Activated naive CD4-positive, alpha-beta T cell treated with anti-CD3 and anti-CD28 coated beads, Interleukin-2, amount 50 U/mL, for 16 hours (primary cell): ENCODE measurements at regions not wholly inside any gene's neighbourhood (a gene's known extent, or its start where the extent isn't known, plus 50 kb on each side); places are given as distances from the start of the nearest gene placed in this dataset.
"Not testable (repeated sequence)": the region's sequence is repeated elsewhere in the genome, so short reads cannot be mapped to it uniquely, and the experiment has no call there.

ENCODE experiments used
- DNase-seq: peaks from one replicate; pipeline ENCODE4 v3.0.0-alpha.2; 2020

DNA sequence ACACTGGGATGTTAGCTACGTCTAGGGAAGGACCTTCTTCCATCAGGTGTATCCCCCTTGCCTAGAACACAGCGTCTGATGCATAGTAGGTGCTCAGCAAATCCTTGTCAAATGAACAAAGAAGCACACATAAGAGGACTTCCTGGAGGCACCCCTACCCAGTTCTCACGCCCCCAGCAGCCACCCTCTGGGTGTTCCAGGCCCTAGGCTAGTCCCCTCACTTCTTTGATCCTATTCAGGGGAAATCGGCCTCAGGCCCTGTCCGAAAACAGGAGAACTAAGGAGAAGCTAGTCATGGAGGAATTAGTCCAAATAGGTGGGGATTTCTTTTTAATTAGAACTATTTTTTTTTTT is 84.7 kb upstream of the SIRPA start:
- no peak for DNase-seq

GRCh38 chr20:1809611-1810510 is 85.3 kb upstream of the SIRPA start:
- no peak for DNase-seq

DNA sequence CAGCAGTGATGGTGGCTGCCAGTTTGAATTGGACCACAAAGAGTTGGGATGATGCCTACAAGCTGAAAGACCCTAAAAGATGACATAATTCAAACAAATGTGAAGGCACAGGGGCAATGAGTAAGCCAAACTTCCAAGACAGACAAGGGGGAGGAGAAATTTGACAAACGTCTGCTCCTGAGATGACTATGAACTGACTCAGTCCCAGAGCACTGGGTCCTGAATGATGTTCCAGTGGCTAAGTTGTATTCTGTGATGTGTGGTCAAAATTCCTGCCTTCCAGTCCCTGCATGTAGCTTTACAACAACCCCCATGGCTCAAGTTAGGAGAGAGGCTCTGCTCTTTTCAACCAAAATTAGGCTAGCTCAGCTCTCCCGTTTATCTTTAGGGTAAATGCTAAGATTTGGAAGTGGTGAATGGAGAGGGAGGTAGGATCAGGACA is 86.1 kb upstream of the SIRPA start:
- DNase-seq, result no peak

DNA sequence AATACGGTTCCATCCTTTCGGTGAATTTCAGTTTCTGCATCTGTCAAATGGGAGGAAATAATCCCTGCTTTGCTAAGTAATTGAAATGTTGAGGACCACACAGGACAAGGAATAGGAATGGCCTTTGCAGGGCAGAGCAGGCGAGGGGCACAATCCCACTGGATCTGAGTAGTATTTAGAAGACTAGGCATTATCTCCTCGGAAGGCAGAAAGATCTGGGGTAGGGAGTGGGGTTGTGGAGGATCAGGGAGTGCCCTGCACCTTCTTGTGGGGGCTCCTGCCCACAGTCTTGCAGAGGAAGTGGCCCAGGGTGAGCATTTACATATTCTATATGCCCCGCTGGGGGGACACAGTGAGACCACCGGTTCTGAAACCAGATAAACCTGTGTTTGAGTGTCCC is 87.1 kb upstream of the SIRPA start:
- no peak for DNase-seq

GRCh38 chr20:1807394-1807793 is 87.8 kb upstream of the SIRPA start:
- DNase-seq, result no peak

DNA sequence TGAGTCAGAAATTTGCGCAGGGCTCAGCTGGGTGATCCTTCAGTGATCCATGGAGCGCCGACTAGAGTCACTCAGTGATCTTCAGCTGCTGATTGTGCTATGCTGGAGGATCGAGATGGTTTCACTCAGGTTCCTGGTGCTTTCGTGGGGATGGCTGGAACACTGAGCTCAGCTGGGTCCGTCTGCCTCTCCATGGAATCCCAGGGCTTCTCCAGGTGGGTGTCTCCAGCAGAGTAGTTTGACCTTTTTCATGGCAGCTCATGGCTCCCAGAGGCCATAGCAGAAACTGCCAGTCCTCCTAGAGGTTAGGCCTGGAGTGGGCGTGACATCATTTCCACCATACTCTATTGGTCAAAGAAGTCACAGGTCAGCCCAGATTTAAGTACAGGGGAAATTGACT is 88.8 kb upstream of the SIRPA start:
- no peak for DNase-seq

DNA sequence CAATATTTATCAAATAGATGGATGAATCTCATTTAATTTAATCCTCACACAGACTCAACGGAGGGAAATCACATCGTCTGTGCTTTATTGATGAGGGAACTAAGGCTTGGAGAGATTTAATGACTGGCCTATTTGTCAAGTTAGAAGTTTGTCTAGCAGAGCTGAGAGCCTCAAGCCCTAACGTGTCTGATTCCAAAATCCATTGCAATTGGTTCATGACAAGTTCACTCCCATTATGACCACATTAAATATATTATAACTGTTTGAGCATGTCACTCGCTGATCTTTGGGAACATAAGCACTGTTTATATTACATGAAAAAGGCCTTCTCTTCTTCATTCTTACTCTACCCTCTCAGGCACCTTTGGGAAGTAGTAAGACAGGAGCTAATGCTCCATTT is 89.4 kb upstream of the SIRPA start:
- no peak for DNase-seq

- no peak for DNase-seq
These were observed 90.0 kb upstream of the SIRPA start for GRCh38 chr20:1805161-1805581.

DNA sequence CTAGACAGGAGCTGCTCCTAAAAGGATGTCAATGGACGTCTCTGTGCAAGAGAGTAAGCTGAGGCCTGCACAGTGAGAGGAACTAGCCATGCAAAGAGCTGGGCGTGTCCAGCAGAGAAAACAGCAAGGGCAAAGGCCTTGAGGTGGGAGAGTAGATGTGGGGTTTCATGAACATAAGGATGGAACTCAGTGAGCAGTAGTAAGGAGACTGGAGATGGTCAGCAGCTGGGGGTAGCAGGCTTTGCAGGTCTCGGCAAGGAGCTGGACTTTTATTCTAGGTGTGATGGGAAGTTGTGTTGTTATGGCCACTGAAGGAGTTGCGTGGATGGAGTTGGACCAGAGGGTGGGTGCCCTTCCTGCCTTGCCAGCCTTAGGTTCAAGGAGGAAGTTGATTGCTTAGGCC is 90.7 kb upstream of the SIRPA start:
- DNase-seq, result no peak

GRCh38 chr20:1803932-1804501 is 91.2 kb upstream of the SIRPA start:
- no peak for DNase-seq

DNA sequence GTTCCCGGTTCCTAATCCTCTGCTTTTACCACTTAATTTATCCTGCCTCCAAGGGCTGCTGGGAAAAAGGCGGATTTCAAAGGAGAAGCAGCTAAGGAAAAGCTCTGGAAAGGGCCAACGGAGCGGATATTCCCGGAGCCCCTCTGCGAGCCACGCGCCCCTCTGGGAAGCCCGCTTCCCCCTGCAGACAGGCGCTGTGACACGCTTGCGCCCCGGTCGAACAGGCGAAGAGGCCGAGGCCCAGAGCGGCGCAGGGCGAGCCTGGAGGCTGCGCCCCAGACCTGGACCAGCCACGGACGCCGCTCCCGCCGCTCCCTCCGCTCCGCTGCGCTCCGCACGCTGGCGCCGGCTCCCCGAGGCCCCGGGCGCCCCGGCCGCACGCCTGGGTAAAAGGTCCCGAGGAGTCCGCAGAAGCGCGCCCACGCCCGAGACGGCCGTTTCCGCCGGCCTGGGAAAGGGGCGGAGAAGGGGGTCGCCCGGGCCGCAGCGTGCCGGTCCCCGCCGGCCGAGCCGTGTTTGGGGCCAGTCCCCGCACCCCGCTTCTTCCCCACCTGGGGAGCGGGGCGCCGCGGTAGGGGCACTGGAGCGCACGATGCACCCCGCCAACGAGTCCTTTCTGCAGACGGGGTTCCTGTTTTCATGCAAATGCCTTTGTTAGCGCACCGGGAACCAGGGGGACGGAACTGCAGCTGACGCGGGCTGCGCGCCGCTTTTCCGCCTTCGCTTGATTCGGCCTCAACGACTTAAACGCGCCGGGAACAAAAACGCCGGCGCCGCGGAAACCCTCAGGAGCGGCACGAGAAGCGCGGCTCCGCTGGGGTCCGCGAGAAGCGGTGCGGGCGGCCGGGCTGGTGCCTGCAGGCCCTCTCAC is 91.9 kb upstream of the SIRPA start:
- peak; percentile 22 for DNase-seq

GRCh38 chr20:1802385-1803060 is 92.7 kb upstream of the SIRPA start:
- DNase-seq, result peak; percentile 37

- no peak for DNase-seq
These were observed 93.3 kb upstream of the SIRPA start for GRCh38 chr20:1801929-1802306.

DNA sequence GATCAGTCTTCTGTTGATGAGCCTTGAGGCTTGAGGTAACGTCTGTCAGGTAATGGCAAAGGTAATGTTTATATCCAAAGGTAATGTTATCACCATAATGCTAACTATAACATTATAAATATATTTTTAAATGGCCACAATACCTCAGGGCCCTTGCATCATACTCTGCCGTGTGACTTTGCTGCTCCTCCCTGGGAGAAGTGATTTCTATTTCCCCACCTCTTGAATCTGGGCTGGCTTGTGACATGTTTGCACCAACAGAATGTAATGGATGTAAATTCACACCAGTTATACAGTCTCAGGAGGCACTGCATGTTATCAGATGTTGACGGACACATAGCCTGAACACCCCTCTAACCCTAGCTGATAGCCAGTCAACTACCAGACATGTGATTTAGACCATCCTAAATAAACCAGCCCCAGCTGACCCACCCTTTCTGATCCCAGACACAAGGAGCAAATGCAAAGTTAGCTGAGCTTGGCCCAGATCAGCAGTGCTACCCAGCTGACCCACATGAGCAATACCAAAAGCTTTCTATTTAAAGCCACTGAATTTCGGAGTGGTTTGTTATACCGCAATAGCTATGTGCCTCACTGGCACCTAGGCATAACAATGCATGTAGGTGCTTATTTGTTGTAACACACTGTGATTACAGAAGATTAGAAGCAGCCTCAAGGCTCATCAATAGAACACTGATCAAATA is 93.8 kb upstream of the SIRPA start:
- DNase-seq, result no peak

DNA sequence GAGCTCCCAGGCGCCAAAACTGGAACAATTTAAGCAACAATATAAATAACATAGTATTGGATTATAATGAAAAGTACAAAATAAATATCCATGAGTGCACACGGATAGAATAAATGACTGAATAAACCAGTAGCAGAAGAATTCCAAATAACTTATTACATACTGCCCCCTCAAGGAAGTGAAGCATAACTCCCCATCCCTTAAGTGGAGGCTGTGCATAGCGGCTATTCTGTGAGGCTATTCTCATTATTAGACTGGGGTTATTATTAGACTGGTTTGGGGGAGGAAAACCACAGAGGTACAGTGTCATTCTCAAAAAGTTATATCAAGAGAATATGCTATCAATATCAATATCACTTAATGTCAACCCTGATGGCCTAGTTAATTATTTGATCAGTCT is 94.4 kb upstream of the SIRPA start:
- no peak for DNase-seq

- no peak for DNase-seq
These were observed 95.0 kb upstream of the SIRPA start for GRCh38 chr20:1800180-1800579.

DNA sequence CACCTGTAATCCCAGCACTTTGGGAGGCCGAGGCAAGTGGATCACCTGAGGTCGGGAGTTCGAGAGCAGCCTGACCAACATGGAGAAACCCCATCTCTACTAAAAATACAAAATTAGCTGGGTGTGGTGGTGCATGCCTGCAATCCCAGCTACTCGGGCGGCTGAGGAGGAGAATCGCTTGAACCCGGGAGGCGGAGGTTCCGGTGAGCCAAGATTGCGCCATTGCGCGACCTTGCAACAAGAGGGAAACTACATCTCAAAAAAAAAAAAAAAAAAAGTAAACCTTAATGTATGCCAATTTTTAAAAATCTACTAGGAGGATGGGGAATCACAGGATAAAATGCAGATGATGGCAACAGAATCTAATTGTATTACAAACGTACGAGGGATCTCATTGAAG is 95.5 kb upstream of the SIRPA start:
- DNase-seq, result not testable (repeated sequence)

- DNase-seq, result no peak
These were observed 96.2 kb upstream of the SIRPA start for GRCh38 chr20:1798982-1799381.

DNA sequence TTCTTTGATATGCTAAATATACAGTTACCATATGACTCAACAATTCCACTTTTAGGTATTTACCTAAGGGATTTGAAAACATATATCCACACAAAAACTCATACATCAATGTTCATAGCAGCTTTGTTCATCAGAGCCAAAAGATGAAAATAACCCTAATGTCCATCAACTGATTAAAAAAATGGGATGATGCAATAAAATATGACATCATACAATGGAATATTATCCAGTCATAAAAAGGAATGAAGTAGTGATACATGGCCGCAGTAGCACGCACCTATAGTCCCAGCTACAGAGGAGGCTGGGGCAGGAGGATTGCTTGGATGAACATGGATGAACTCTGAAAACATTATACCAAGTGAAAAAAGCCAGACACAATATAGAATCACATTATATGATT is 101.4 kb upstream of the SIRPA start:
- no peak for DNase-seq

DNA sequence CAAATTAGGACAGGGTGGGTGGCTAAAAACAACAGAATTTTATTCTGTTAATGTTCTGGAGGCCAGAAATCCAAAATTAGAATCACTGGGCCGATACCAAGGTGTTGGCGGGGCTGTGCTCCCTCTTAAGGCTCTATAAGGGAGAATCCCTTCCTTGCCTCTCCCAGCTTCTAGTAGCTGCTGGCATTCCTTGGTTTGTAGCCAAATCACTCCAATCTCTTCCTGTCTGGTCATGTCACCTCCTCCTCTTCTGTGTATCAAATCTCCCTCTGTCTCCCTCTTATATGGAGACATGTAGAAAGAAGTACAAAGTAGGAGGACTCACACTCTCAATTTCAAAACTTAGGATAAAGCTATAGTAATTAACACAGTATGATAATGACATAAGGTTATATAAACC is 102.9 kb upstream of the SIRPA start:
- DNase-seq, result no peak

- no peak for DNase-seq
These were observed 104.8 kb upstream of the SIRPA start for GRCh38 chr20:1790386-1790785.

GRCh38 chr20:1788044-1788443 is 107.2 kb upstream of the SIRPA start:
- no peak for DNase-seq

DNA sequence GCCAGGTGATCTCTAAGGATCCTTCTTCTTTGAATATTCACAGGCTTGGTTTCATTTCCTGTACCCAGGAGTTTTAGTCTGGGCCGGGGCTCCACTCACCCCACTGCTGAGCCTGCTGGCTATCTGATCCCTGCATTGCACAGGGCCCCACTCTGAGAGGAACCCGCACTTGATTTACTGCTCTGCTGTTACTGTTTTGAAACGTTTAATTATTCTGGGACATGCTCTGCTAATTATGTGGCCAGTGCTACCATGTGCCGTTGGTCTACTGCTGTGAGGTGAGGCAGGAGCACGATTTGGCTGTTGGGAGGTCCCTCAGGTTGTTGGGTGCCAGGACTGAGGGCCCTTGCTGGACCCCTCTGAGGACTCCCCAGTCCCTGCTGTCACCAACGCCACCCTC is 108.7 kb upstream of the SIRPA start:
- no peak for DNase-seq
